ENCODE measurements at regions not wholly inside any gene's neighbourhood (a gene's known extent, or its start where the extent isn't known, plus 50 kb on each side); places are given as distances from the start of the nearest gene placed in this dataset.

GRCh38 chr19:30160426-30160825, 211.8 kb upstream of the ZNF536 start:
- no peak for TF ChIP-seq CTCF (IDR thresholded peaks at IDR 0.05; ENCODE audit: insufficient read depth, low read depth, low read length)
- DNase-seq (ENCODE audit: low read depth), result no peak
- no peak overlapping the region for H3K4me3 ChIP-seq (ENCODE audit: low read depth, low read length)

- no peak for TF ChIP-seq CTCF (IDR thresholded peaks at IDR 0.05; ENCODE audit: insufficient read depth, low read depth, low read length)
Measured at GRCh38 chr19:30161021-30161655, 211.0 kb upstream of the ZNF536 start.

GRCh38 chr19:30161770-30162169, 210.4 kb upstream of the ZNF536 start:
- TF ChIP-seq CTCF (IDR thresholded peaks at IDR 0.05; ENCODE audit: insufficient read depth, low read depth, low read length), result no peak
- DNase-seq (ENCODE audit: low read depth), result no peak
- H3K4me3 ChIP-seq (ENCODE audit: low read depth, low read length), result no peak overlapping the region

More at GRCh38 chr19:30161021-30161655, 211.0 kb upstream of the ZNF536 start:
- DNase-seq (ENCODE audit: low read depth), result no peak
- H3K4me3 ChIP-seq (ENCODE audit: low read depth, low read length), result no peak overlapping the region

GRCh38 chr19:30162718-30163117, 209.5 kb upstream of the ZNF536 start:
- no peak for TF ChIP-seq CTCF (IDR thresholded peaks at IDR 0.05; ENCODE audit: insufficient read depth, low read depth, low read length)
- no peak overlapping the region for H3K4me3 ChIP-seq (ENCODE audit: low read depth, low read length)
- DNase-seq (ENCODE audit: low read depth), result no peak

- H3K4me3 ChIP-seq (ENCODE audit: low read depth, low read length), result no peak overlapping the region
- TF ChIP-seq CTCF (IDR thresholded peaks at IDR 0.05; ENCODE audit: insufficient read depth, low read depth, low read length), result no peak
- DNase-seq (ENCODE audit: low read depth), result no peak
Measured at GRCh38 chr19:30163663-30164062, 208.5 kb upstream of the ZNF536 start.

GRCh38 chr19:30165228-30165813, 206.9 kb upstream of the ZNF536 start:
- H3K4me3 ChIP-seq (ENCODE audit: low read depth, low read length), result no peak overlapping the region
- DNase-seq (ENCODE audit: low read depth), result no peak
- TF ChIP-seq CTCF (IDR thresholded peaks at IDR 0.05; ENCODE audit: insufficient read depth, low read depth, low read length), result no peak
